ENCODE measurements at regions not wholly inside any gene's neighbourhood (a gene's known extent, or its start where the extent isn't known, plus 50 kb on each side); places are given as distances from the start of the nearest gene placed in this dataset.

DNA sequence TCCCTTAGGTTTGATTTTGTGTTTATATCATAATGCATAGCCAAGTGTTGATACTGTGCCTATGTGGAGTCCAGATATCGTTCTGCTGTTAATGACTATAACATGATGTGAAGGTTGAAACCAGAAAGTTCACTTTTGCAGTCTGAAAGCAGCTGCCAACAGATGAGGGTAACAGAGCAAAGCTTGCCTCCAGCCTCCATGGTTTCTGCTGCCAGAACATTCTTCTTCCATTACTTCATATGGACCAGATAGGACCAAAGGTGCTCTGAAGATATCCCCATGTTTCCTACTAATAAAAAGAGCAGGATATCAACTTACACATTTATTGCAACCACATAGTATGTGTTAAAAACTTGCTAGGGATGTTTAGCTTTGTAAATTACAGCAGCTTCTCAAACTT is 394.1 kb downstream of the SPRY1 start:
- H3K27ac ChIP-seq: no peak overlapping the region
- no peaks in the 10 kb centered on the region for H3K4me1 ChIP-seq
- TF ChIP-seq POLR2A (IDR thresholded peaks at IDR 0.05): no peak
- TF ChIP-seq, protein P1, sequence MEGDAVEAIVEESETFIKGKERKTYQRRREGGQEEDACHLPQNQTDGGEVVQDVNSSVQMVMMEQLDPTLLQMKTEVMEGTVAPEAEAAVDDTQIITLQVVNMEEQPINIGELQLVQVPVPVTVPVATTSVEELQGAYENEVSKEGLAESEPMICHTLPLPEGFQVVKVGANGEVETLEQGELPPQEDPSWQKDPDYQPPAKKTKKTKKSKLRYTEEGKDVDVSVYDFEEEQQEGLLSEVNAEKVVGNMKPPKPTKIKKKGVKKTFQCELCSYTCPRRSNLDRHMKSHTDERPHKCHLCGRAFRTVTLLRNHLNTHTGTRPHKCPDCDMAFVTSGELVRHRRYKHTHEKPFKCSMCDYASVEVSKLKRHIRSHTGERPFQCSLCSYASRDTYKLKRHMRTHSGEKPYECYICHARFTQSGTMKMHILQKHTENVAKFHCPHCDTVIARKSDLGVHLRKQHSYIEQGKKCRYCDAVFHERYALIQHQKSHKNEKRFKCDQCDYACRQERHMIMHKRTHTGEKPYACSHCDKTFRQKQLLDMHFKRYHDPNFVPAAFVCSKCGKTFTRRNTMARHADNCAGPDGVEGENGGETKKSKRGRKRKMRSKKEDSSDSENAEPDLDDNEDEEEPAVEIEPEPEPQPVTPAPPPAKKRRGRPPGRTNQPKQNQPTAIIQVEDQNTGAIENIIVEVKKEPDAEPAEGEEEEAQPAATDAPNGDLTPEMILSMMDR (IDR thresholded peaks at IDR 0.05): no peak
- H3K36me3 ChIP-seq: no peaks in the 10 kb centered on the region
- intact Hi-C loops (cut with DNase I): no loop called here
- WGBS (ENCODE audit: insufficient coverage, low coverage, low lambda C conversion rate, missing lambda C conversion rate): 41% methylated on average over 1 of the region's 1 CpG
- ATAC-seq (no peak), DNase-seq (no peak)
- no peaks in the 10 kb centered on the region for H3K27me3 ChIP-seq
- no peak overlapping the region for H3K4me3 ChIP-seq
- no peaks in the 10 kb centered on the region for H3K9me3 ChIP-seq

DNA sequence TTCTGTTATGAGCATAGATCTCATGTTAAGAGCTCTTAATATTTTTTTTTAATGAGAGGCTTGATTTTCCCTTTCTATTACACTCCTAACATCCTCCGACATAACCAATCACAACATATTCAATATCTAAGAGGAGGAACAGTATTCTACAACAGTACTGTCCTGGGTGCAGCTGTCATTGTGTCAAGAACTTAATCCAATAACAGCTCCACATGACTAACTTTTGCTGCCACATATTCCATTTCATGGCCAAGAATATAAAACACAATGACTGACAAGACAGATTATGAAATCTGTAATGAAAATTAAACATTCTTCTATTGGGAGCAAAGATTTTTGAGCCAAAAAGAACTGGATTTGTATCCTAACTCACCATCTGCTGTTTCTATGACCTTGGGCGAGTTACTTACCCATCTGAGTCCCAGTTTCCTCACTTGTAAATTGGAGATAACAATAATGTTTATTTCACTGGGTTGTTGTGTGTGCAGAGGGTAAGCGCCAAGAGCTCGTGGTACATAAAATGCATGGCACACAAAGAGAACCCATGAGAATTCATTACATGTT is 405.6 kb downstream of the SPRY1 start:
- no peaks in the 10 kb centered on the region for H3K27me3 ChIP-seq
- no peak for DNase-seq
- no peak overlapping the region for H3K27ac ChIP-seq
- no peak overlapping the region for H3K4me3 ChIP-seq
- H3K4me1 ChIP-seq: no peaks in the 10 kb centered on the region
- TF ChIP-seq, protein P1 (IDR thresholded peaks at IDR 0.05): no peak
- TF ChIP-seq POLR2A (IDR thresholded peaks at IDR 0.05): no peak
- WGBS (ENCODE audit: insufficient coverage, low coverage, low lambda C conversion rate, missing lambda C conversion rate): 82% methylated on average over 4 of the region's 4 CpGs
- ATAC-seq: no peak
- H3K9me3 ChIP-seq: no peaks in the 10 kb centered on the region
- no peaks in the 10 kb centered on the region for H3K36me3 ChIP-seq
- intact Hi-C loops (cut with DNase I): no loop called here

DNA sequence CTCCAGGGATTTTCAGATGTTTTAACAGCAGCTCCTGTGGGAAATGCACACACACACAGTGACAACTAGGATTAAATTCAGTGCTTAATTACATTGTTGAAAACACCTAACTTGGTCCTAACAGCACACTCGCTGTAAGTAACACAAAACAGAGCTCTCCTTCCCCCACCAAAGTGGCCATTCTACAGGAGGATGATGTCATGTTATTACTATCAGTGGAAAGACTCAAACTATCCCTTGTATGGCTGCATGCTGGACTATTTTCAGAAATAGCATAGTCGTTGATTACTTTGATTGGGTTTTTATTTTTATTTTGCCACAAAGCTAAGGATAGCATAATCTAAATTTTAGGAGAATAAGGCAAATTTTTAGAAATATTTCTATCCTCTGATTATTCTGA is 406.3 kb downstream of the SPRY1 start:
- DNase-seq: no peak
- H3K27ac ChIP-seq: no peak overlapping the region

DNA sequence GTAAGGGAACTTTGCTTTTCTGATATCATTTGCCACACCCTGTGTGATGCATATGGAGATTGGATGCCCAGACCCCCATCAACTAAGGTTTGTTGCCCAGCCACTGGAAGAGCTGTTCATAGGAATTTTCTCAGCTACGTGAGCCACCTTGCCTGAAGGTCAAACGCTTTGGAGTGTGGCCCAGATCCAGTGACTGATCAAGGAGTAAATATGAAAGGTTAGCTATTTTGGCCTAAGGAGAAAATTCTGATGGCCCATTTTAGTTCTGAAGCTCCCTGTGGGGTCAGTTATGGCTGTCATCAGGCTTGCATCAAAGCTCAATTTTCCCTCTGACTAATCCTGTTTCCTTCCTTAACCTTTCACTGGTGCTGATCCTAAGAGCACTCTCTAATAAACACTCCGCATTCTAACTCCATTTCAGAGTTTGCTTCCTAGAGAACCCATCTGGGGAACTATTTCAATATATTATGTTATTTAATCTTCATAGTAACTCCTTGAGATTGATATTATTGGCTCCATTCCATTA is 407.7 kb downstream of the SPRY1 start:
- H3K27ac ChIP-seq: no peak overlapping the region
- DNase-seq: no peak
- no peak for ATAC-seq
- no peak for TF ChIP-seq POLR2A (IDR thresholded peaks at IDR 0.05)
- no peaks in the 10 kb centered on the region for H3K36me3 ChIP-seq
- no peaks in the 10 kb centered on the region for H3K27me3 ChIP-seq
- H3K9me3 ChIP-seq: no peaks in the 10 kb centered on the region
- intact Hi-C loops (cut with DNase I): no loop called here
- no peaks in the 10 kb centered on the region for H3K4me1 ChIP-seq
- 67% methylated on average over 3 of the region's 3 CpGs for WGBS (ENCODE audit: insufficient coverage, low coverage, low lambda C conversion rate, missing lambda C conversion rate)
- no peak overlapping the region for H3K4me3 ChIP-seq

More for the DNA sequence above, 406.3 kb downstream of the SPRY1 start:
- 43% methylated on average over 2 of the region's 2 CpGs for WGBS (ENCODE audit: insufficient coverage, low coverage, low lambda C conversion rate, missing lambda C conversion rate)
- H3K9me3 ChIP-seq: no peaks in the 10 kb centered on the region
- no peaks in the 10 kb centered on the region for H3K27me3 ChIP-seq
- no peaks in the 10 kb centered on the region for H3K4me1 ChIP-seq
- no peak for ATAC-seq
- no peaks in the 10 kb centered on the region for H3K36me3 ChIP-seq
- H3K4me3 ChIP-seq: no peak overlapping the region
- no peak for TF ChIP-seq POLR2A (IDR thresholded peaks at IDR 0.05)
- TF ChIP-seq, protein P1 (IDR thresholded peaks at IDR 0.05): no peak
- intact Hi-C loops (cut with DNase I): no loop called here

DNA sequence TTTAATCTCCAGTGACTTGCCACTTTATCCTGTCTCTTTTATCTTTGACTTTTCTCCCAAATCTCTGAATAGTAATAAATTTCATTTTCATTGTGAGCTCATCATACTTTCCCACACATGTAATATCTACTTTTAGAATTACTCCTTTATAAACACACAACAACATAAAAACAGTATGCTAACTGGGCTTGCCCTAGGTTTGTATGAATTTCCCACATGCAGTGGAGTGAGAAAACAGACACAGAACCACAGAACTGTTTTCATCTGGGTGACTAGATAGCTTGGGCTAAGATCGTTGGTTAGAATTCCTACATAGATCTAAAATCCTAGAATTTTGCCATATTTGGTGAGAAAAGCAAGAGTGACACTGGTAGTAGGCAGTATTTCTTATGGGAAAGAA is 409.5 kb downstream of the SPRY1 start:
- H3K9me3 ChIP-seq: no peaks in the 10 kb centered on the region
- no peak overlapping the region for H3K27ac ChIP-seq
- no peaks in the 10 kb centered on the region for H3K27me3 ChIP-seq
- no peak for DNase-seq
- no peak overlapping the region for H3K4me3 ChIP-seq
- H3K4me1 ChIP-seq: no peaks in the 10 kb centered on the region
- intact Hi-C loops (cut with DNase I): no loop called here
- no peak for ATAC-seq
- H3K36me3 ChIP-seq: no peaks in the 10 kb centered on the region
- TF ChIP-seq, protein P1 (IDR thresholded peaks at IDR 0.05): no peak
- no peak for TF ChIP-seq POLR2A (IDR thresholded peaks at IDR 0.05)
- 57% methylated on average over 1 of the region's 1 CpG for WGBS (ENCODE audit: insufficient coverage, low coverage, low lambda C conversion rate, missing lambda C conversion rate)
